H1 (cell line): ENCODE measurements at regions not wholly inside any gene's neighbourhood (a gene's known extent, or its start where the extent isn't known, plus 50 kb on each side); places are given as distances from the start of the nearest gene placed in this dataset.

ENCODE experiments used
- CTCF ChIA-PET: fragments of 300-600 bp; sonication (Branson Sonifier 250); formaldehyde crosslinking; loops from one replicate; lab custom pipeline; 2021; ENCODE audit not compliant: partially characterized antibody; lab: Charles Lee
- POLR2A ChIA-PET: fragments of 300-600 bp; sonication (Branson Sonifier 250); formaldehyde crosslinking; loops from one replicate; lab custom pipeline; 2021; ENCODE audit warnings: inconsistent platforms; ENCODE audit not compliant: partially characterized antibody; lab: Charles Lee
- DNase-seq, 2 experiments: peaks; one replicate each; pipeline versions ENCODE4 v3.0.0 to v3.0.0-alpha.2; 2010 to 2022; ENCODE audit warnings: low spot score in 2 of 2, low read depth in 1 of 2, mixed read lengths in 1 of 2
- FAIRE-seq: peaks from 2 replicates; lab custom pipeline; 2011; peaks lifted over from hg19 to GRCh38; lab: Jason Lieb, UNC
- H2AFZ ChIP-seq: 2 replicates; pipeline ENCODE4 v1.8.1; 2012; ENCODE audit warnings: low read length, inconsistent platforms
- H2AK5ac ChIP-seq: 2 replicates; pipeline ENCODE4 v1.6.1; 2013; ENCODE audit warnings: low read depth, low read length
- H2BK120ac ChIP-seq: replicated peaks from 2 replicates; pipeline ENCODE3; 2013; ENCODE audit warnings: low read depth, low read length, inconsistent platforms
- H2BK12ac ChIP-seq: 2 replicates; pipeline ENCODE4 v1.6.1; 2013; ENCODE audit warnings: low read depth, low read length
- H2BK15ac ChIP-seq: 2 replicates; pipeline ENCODE4 v1.6.1; 2013; ENCODE audit warnings: low read length
- H2BK20ac ChIP-seq: 2 replicates; pipeline ENCODE4 v1.6.1; 2013; ENCODE audit warnings: low read length
- H2BK5ac ChIP-seq: 2 replicates; pipeline ENCODE4 v1.6.1; 2013; ENCODE audit warnings: low read depth, low read length
- H3K14ac ChIP-seq: 2 replicates; pipeline ENCODE4 v1.6.1; 2013; ENCODE audit warnings: inconsistent platforms; ENCODE audit not compliant: insufficient read length
- H3K18ac ChIP-seq: 2 replicates; pipeline ENCODE4 v1.6.1; 2013; ENCODE audit warnings: low read length; ENCODE audit errors: extremely low read depth
- H3K23ac ChIP-seq: 2 replicates; pipeline ENCODE4 v1.6.1; 2013; ENCODE audit warnings: inconsistent platforms; ENCODE audit not compliant: insufficient read length
- H3K23me2 ChIP-seq: 2 replicates; pipeline ENCODE4 v1.6.1; 2013; ENCODE audit warnings: low read depth, low read length
- H3K27ac ChIP-seq: 2 replicates; pipeline ENCODE4 v1.6.1; 2011; ENCODE audit warnings: low read depth, low read length, inconsistent platforms
- H3K27me3 ChIP-seq, 4 experiments: replicated peaks in 1 of 4; 1 replicate in 1 of 4; 2 replicates in 3 of 4; pipeline versions ENCODE4 v1.6.1 to v1.8.1; 2011 to 2013; ENCODE audit warnings: low read length in 3 of 4, mild to moderate bottlenecking in 3 of 4, inconsistent platforms in 2 of 4, mixed read lengths in 2 of 4, moderate library complexity in 1 of 4; ENCODE audit not compliant: control insufficient read depth in 3 of 4, insufficient read depth in 3 of 4; ENCODE audit errors: extremely low read depth in 1 of 4
- H3K36me3 ChIP-seq, 4 experiments: 2 replicates each; pipeline versions ENCODE4 v1.6.1 to v1.8.1; 2011 to 2013; ENCODE audit warnings: mild to moderate bottlenecking in 4 of 4, low read length in 3 of 4, moderate library complexity in 2 of 4, control low read depth in 1 of 4, inconsistent platforms in 1 of 4; ENCODE audit not compliant: insufficient read depth in 4 of 4, control insufficient read depth in 2 of 4
- H3K4ac ChIP-seq: replicated peaks from 2 replicates; pipeline ENCODE3; 2013; ENCODE audit warnings: low read length, low read depth, mixed read lengths, inconsistent platforms; ENCODE audit not compliant: insufficient read length
- H3K4me1 ChIP-seq, 4 experiments: replicated peaks in 1 of 4; 1 replicate in 1 of 4; 2 replicates in 3 of 4; pipeline versions ENCODE4 v1.6.1 to v1.8.1; 2011 to 2013; ENCODE audit warnings: low read length in 3 of 4, inconsistent platforms in 2 of 4, mixed read lengths in 1 of 4; ENCODE audit not compliant: insufficient read depth in 4 of 4, control insufficient read depth in 3 of 4
- H3K4me2 ChIP-seq, 2 experiments: 2 replicates each; pipeline versions ENCODE4 v1.6.1 to v1.8.1; 2011 to 2013; ENCODE audit warnings: low read depth in 2 of 2, low read length in 2 of 2, control low read depth in 1 of 2, inconsistent platforms in 1 of 2, mild to moderate bottlenecking in 1 of 2; ENCODE audit not compliant: insufficient read depth in 1 of 2
- H3K4me3 ChIP-seq, 4 experiments: fragments of 200-600, 300-600 bp in 1 of 4; sonication (generic), shearing (Covaris generic), sonication (Bioruptor Twin) in 1 of 4; 2 replicates each; pipeline versions ENCODE4 v1.5.1 to v1.8.1; 2011 to 2016; ENCODE audit warnings: low read length in 4 of 4, low read depth in 3 of 4, control low read depth in 2 of 4, inconsistent platforms in 2 of 4, mild to moderate bottlenecking in 2 of 4, mixed read lengths in 1 of 4, moderate library complexity in 1 of 4; ENCODE audit not compliant: insufficient read depth in 2 of 4; ENCODE audit errors: extremely low read depth in 1 of 4
- H3K56ac ChIP-seq: replicated peaks from 2 replicates; pipeline ENCODE3; 2013; ENCODE audit warnings: low read depth, mild to moderate bottlenecking, mixed read lengths, low read length, inconsistent platforms; ENCODE audit not compliant: insufficient read length
- H3K79me1 ChIP-seq: 2 replicates; pipeline ENCODE4 v1.6.1; 2013; ENCODE audit warnings: low read depth, low read length, control low read depth
- H3K79me2 ChIP-seq, 2 experiments: 2 replicates each; pipeline versions ENCODE4 v1.6.1 to v1.8.1; 2012 to 2013; ENCODE audit warnings: low read length in 2 of 2, mild to moderate bottlenecking in 2 of 2, inconsistent platforms in 1 of 2; ENCODE audit not compliant: insufficient read depth in 2 of 2, control insufficient read depth in 1 of 2
- H3K9ac ChIP-seq, 4 experiments: replicated peaks in 1 of 4; 1 replicate in 1 of 4; 2 replicates in 3 of 4; pipeline versions ENCODE4 v1.6.1 to v1.8.1; 2011 to 2013; ENCODE audit warnings: low read depth in 3 of 4, low read length in 3 of 4, control low read depth in 2 of 4, mild to moderate bottlenecking in 2 of 4, moderate library complexity in 2 of 4, inconsistent platforms in 1 of 4; ENCODE audit errors: extremely low read depth in 1 of 4
- H3K9me3 ChIP-seq, 2 experiments: 2 replicates each; pipeline versions ENCODE4 v1.6.1 to v1.8.1; 2012 to 2013; ENCODE audit warnings: mild to moderate bottlenecking in 2 of 2, moderate library complexity in 2 of 2, control low read depth in 1 of 2, inconsistent platforms in 1 of 2, low read depth in 1 of 2, low read length in 1 of 2, mixed read lengths in 1 of 2; ENCODE audit not compliant: insufficient read depth in 2 of 2
- H4K20me1 ChIP-seq, 2 experiments: replicated peaks in 1 of 2; 2 replicates each; pipeline versions ENCODE3 to v1.8.1; 2011 to 2013; ENCODE audit warnings: inconsistent platforms in 2 of 2, low read length in 2 of 2, mild to moderate bottlenecking in 1 of 2; ENCODE audit not compliant: insufficient read depth in 2 of 2, control insufficient read depth in 1 of 2
- H4K5ac ChIP-seq: 2 replicates; pipeline ENCODE4 v1.6.1; 2013; ENCODE audit warnings: low read length, low read depth, mixed read lengths, inconsistent platforms; ENCODE audit not compliant: insufficient read length
- H4K8ac ChIP-seq: 2 replicates; pipeline ENCODE4 v1.8.0; 2013; ENCODE audit warnings: mild to moderate bottlenecking, moderate library complexity, low read length, inconsistent platforms; ENCODE audit not compliant: insufficient read depth; ENCODE audit errors: extremely low read depth
- H4K91ac ChIP-seq: replicated peaks from 2 replicates; pipeline ENCODE3; 2013; ENCODE audit warnings: low read length, mixed read lengths, inconsistent platforms; ENCODE audit not compliant: insufficient read length
- ASH2L ChIP-seq: fragments of 200-600, 300-600 bp; sonication (generic); IDR thresholded peaks from one replicate; pipeline ENCODE4 v1.7.1; 2017; ENCODE audit warnings: low read length
- EGR1 ChIP-seq: IDR thresholded peaks from 2 replicates; pipeline ENCODE4 v1.6.1; 2011; ENCODE audit warnings: low read depth, low read length, borderline replicate concordance
- MAX ChIP-seq: IDR thresholded peaks from 2 replicates; pipeline ENCODE4 v1.6.1; 2012; ENCODE audit warnings: inconsistent platforms
- NANOG ChIP-seq: IDR thresholded peaks from 2 replicates; pipeline ENCODE4 v1.6.1; 2011; ENCODE audit warnings: low read length, low read depth, mild to moderate bottlenecking, inconsistent platforms; ENCODE audit not compliant: insufficient read depth, poor library complexity, severe bottlenecking
- PHF8 ChIP-seq: fragments of 200-600 bp; sonication (generic); conservative IDR thresholded peaks from 2 replicates; pipeline ENCODE4 v1.7.1; 2012; ENCODE audit warnings: low read depth, mild to moderate bottlenecking, inconsistent platforms, low read length, moderate library complexity
- POLR2A ChIP-seq, 2 experiments: IDR thresholded peaks; 1 replicate in 1 of 2; 2 replicates in 1 of 2; pipeline ENCODE4 v1.6.1; 2011; ENCODE audit warnings: low read depth in 2 of 2, low read length in 2 of 2, mild to moderate bottlenecking in 2 of 2; ENCODE audit errors: control extremely low read depth in 1 of 2
- POLR2AphosphoS5 ChIP-seq: IDR thresholded peaks from 2 replicates; pipeline ENCODE4 v1.6.1; 2011; ENCODE audit warnings: low read depth, low read length
- POU5F1 ChIP-seq: IDR thresholded peaks from 2 replicates; pipeline ENCODE4 v1.6.1; 2011; ENCODE audit warnings: low read depth, mild to moderate bottlenecking, low read length, moderate library complexity
- RXRA ChIP-seq: IDR thresholded peaks from 2 replicates; pipeline ENCODE4 v1.6.1; 2011; ENCODE audit warnings: low read depth, mild to moderate bottlenecking, low read length, moderate library complexity; ENCODE audit not compliant: insufficient read depth
- SIN3A ChIP-seq, 2 experiments: IDR thresholded peaks in 1 of 2; conservative IDR thresholded peaks in 1 of 2; 2 replicates each; pipeline ENCODE4 v1.6.1; 2011 to 2012; ENCODE audit warnings: low read length in 2 of 2, improper control_type of control experiment in 1 of 2, low read depth in 1 of 2, mild to moderate bottlenecking in 1 of 2
- SP1 ChIP-seq: IDR thresholded peaks from 2 replicates; pipeline ENCODE4 v1.6.1; 2011; ENCODE audit warnings: low read depth, low read length
- SP4 ChIP-seq: IDR thresholded peaks from 2 replicates; pipeline ENCODE4 v1.6.1; 2012; ENCODE audit warnings: low read length, inconsistent platforms
- USF2 ChIP-seq: IDR thresholded peaks from 2 replicates; pipeline ENCODE4 v1.6.1; 2011; ENCODE audit warnings: low read length, improper control_type of control experiment
- ZNF274 ChIP-seq: IDR thresholded peaks from 2 replicates; pipeline ENCODE4 v1.7.0; 2012; ENCODE audit warnings: low read length, borderline replicate concordance; ENCODE audit errors: extremely low read depth
- WGBS, 2 experiments: shearing (Covaris generic) in 1 of 2; methylation state at CpG; one replicate each; pipeline versions ENCODE4 v1.1.6 to v1.1.7; 2013 to 2015; ENCODE audit warnings: low lambda C conversion rate in 2 of 2, mixed read lengths in 2 of 2, inconsistent platforms in 1 of 2, low coverage in 1 of 2, missing lambda C conversion rate in 1 of 2; ENCODE audit not compliant: insufficient replicate concordance in 2 of 2, insufficient coverage in 1 of 2, insufficient read length in 1 of 2; ENCODE audit errors: extremely low coverage in 1 of 2, missing lambda C conversion rate in 1 of 2; 5-methylcytosine and 5-hydroxymethylcytosine counted together

GRCh38 chr18:57214976-57215375, 68.1 kb downstream of the BOD1L2 start:
- H4K91ac ChIP-seq, result no peak overlapping the region
- no peaks in the 10 kb centered on the region; a peak in 1 of 4 replicates for H3K9me3 ChIP-seq
- peaks cover 2% of the 10 kb centered on the region; the same call in 1 of the 2 replicates for H3K23me2 ChIP-seq
- no peak overlapping the region for H2BK20ac ChIP-seq
- H3K4me1 ChIP-seq, result peaks cover 6 to 11% (median 8%) of the 10 kb centered on the region in 4 experiments; a peak in 6 of 7 replicates
- H2BK5ac ChIP-seq, result no peak overlapping the region
- no peak overlapping the region for H3K18ac ChIP-seq
- DNase-seq (no peak), FAIRE-seq (no peak)
- ChIA-PET POLR2A (no interaction called here), CTCF (interaction anchor here (1.2 to 1.4 kb wide), 2 partner anchors 9 to 141 kb away, joined by 3 to 5 read pairs; no protein-coding TSS in a partner anchor)
- H3K36me3 ChIP-seq, result no peaks in the 10 kb centered on the region
- no peaks in the 10 kb centered on the region for H3K79me2 ChIP-seq
- no peaks in the 10 kb centered on the region for H4K20me1 ChIP-seq
- TF ChIP-seq POLR2AphosphoS5 (no peak), RXRA (no peak), MAX (no peak), ASH2L (no peak), POU5F1 (no peak), SP4 (no peak), USF2 (no peak), EGR1 (no peak), POLR2A (IDR thresholded peaks at IDR 0.05; ENCODE audit: control extremely low read depth in 1 of 2, low read depth in 2 of 2, low read length in 2 of 2) (no peak), SIN3A (conservative IDR thresholded peaks at IDR 0.05 in 1 of 2, IDR thresholded peaks at IDR 0.05 in 1 of 2; ENCODE audit: low read depth in 1 of 2, low read length in 2 of 2) (no peak), PHF8 (no peak), NANOG (no peak), SP1 (no peak), ZNF274 (no peak)
- no peaks in the 10 kb centered on the region; a peak in 2 of 7 replicates for H3K27me3 ChIP-seq
- H2BK15ac ChIP-seq, result no peak overlapping the region
- H3K14ac ChIP-seq, result no peak overlapping the region
- no peak overlapping the region for H4K5ac ChIP-seq
- H3K4me2 ChIP-seq, result no peak overlapping the region
- no peak overlapping the region for H2BK12ac ChIP-seq
- no peak overlapping the region for H2BK120ac ChIP-seq
- no peak overlapping the region for H3K27ac ChIP-seq
- no peak overlapping the region for H2AK5ac ChIP-seq
- no peak overlapping the region for H3K23ac ChIP-seq
- no peak overlapping the region for H3K4ac ChIP-seq
- H3K9ac ChIP-seq, result no peak overlapping the region
- H3K56ac ChIP-seq, result no peak overlapping the region
- no peak overlapping the region for H4K8ac ChIP-seq
- WGBS, 2 experiments, result no CpG with 5 or more reads among the region's 3 CpGs
- H3K79me1 ChIP-seq, result no peaks in the 10 kb centered on the region
- no peak overlapping the region for H3K4me3 ChIP-seq
- no peak overlapping the region for H2AFZ ChIP-seq
